HepG2 (cell line): ENCODE measurements at regions not wholly inside any gene's neighbourhood (a gene's known extent, or its start where the extent isn't known, plus 50 kb on each side); places are given as distances from the start of the nearest gene placed in this dataset.

ENCODE experiments used
- CHD4 ChIP-seq: fragments of 200-600 bp; sonication (generic); IDR thresholded peaks from 2 replicates; pipeline ENCODE4 v1.7.0; 2017; ENCODE audit warnings: mild to moderate bottlenecking, low read length, borderline replicate concordance
- CTCF ChIP-seq: sonication (generic); formaldehyde crosslinking; IDR thresholded peaks from 2 replicates; pipeline ENCODE4 v1.5.0; 2020; ENCODE audit warnings: mild to moderate bottlenecking, missing genetic modification reagents, moderate library complexity
- RNF2 ChIP-seq: fragments of 450-650 bp; conservative IDR thresholded peaks from 2 replicates; pipeline ENCODE4 v1.6.1; 2016; ENCODE audit warnings: low read depth
- ZNF24 ChIP-seq: fragments of 450-650 bp; IDR thresholded peaks from 2 replicates; pipeline ENCODE4 v1.6.1; 2017; ENCODE audit warnings: antibody characterized with exemption, mild to moderate bottlenecking

- TF ChIP-seq CTCF (CRISPR knock-in tag) = no peak
- TF ChIP-seq ZNF24 = no peak
- no peak for TF ChIP-seq RNF2
- TF ChIP-seq CHD4 = no peak
Measured at GRCh38 chr4:33193109-33193508, 2472.9 kb downstream of the PCDH7 start.
